Mesodermal cell (in vitro differentiated cells): ENCODE measurements at regions not wholly inside any gene's neighbourhood (a gene's known extent, or its start where the extent isn't known, plus 50 kb on each side); places are given as distances from the start of the nearest gene placed in this dataset.
"Not testable (repeated sequence)": the region's sequence is repeated elsewhere in the genome, so short reads cannot be mapped to it uniquely, and the experiment has no call there.

Experiments used
- H3K27ac ChIP-seq: 2 replicates; pipeline ENCODE4 v1.7.0; 2013; ENCODE audit warnings: mild to moderate bottlenecking, low read depth, low read length, moderate library complexity; ENCODE audit not compliant: severe bottlenecking
- H3K36me3 ChIP-seq: 2 replicates; pipeline ENCODE4 v1.7.1; 2013; ENCODE audit warnings: mild to moderate bottlenecking, low read length, moderate library complexity; ENCODE audit not compliant: control insufficient read depth, insufficient read depth
- H3K4me1 ChIP-seq: one replicate; pipeline ENCODE4 v1.7.1; 2013; ENCODE audit warnings: mild to moderate bottlenecking, low read length; ENCODE audit not compliant: insufficient read depth, control insufficient read depth, poor library complexity, severe bottlenecking
- H3K4me3 ChIP-seq: 2 replicates; pipeline ENCODE4 v1.7.0; 2013; ENCODE audit warnings: low read length, control low read depth, mild to moderate bottlenecking; ENCODE audit not compliant: insufficient read depth, poor library complexity, severe bottlenecking; ENCODE audit errors: extremely low read depth
- H3K9me3 ChIP-seq: 2 replicates; pipeline ENCODE4 v1.7.1; 2013; ENCODE audit warnings: mild to moderate bottlenecking, low read length, moderate library complexity; ENCODE audit not compliant: control insufficient read depth
- WGBS, 2 experiments: methylation state at CpG; one replicate each; pipeline ENCODE4 v1.1.5; 2013; ENCODE audit warnings: missing lambda C conversion rate in 2 of 2; ENCODE audit not compliant: insufficient coverage in 2 of 2; 5-methylcytosine and 5-hydroxymethylcytosine counted together

- not testable (repeated sequence) for H3K4me1 ChIP-seq, H3K4me3 ChIP-seq, H3K9me3 ChIP-seq, H3K27ac ChIP-seq, H3K36me3 ChIP-seq
- 90 to 91% methylated on average over 1 to 2 of the region's 5 CpGs for WGBS, 2 experiments
Measured at GRCh38 chr7:52541198-52541765, 494.2 kb upstream of the POM121L12 start.

- no peak overlapping the region for H3K4me3 ChIP-seq
- WGBS, 2 experiments, result no CpG with 5 or more reads among the region's 2 CpGs
- H3K9me3 ChIP-seq, result no peaks in the 10 kb centered on the region
- no peaks in the 10 kb centered on the region for H3K4me1 ChIP-seq
- no peaks in the 10 kb centered on the region for H3K36me3 ChIP-seq
- H3K27ac ChIP-seq, result no peak overlapping the region
Measured at GRCh38 chr7:52540041-52540440, 495.4 kb upstream of the POM121L12 start.

- H3K9me3 ChIP-seq, result no peaks in the 10 kb centered on the region
- no peaks in the 10 kb centered on the region for H3K4me1 ChIP-seq
- H3K27ac ChIP-seq, result no peak overlapping the region
- no peaks in the 10 kb centered on the region for H3K36me3 ChIP-seq
- H3K4me3 ChIP-seq, result no peak overlapping the region
- WGBS, 2 experiments, result 93 to 94% methylated on average over 2 of the region's 3 CpGs
Measured at GRCh38 chr7:52539414-52539813, 496.0 kb upstream of the POM121L12 start.

- Histone ChIP-seq H3K4me3 (no peak overlapping the region), H3K9me3 (no peaks in the 10 kb centered on the region), H3K36me3 (no peaks in the 10 kb centered on the region), H3K27ac (no peak overlapping the region), H3K4me1 (no peaks in the 10 kb centered on the region)
- WGBS, 2 experiments, result 80% methylated on average over 1 of the region's 4 CpGs; no CpG with 5 or more reads in 1 of the 2 experiments
Measured at GRCh38 chr7:52537051-52537450, 498.4 kb upstream of the POM121L12 start.

GRCh38 chr7:52525772-52526341 is 509.6 kb upstream of the POM121L12 start:
- no peak overlapping the region for H3K27ac ChIP-seq
- 86 to 100% methylated on average over 1 of the region's 3 CpGs for WGBS, 2 experiments

GRCh38 chr7:52518869-52519268 is 516.6 kb upstream of the POM121L12 start:
- Histone ChIP-seq H3K36me3 (no peaks in the 10 kb centered on the region), H3K9me3 (no peaks in the 10 kb centered on the region), H3K27ac (no peak overlapping the region), H3K4me1 (no peaks in the 10 kb centered on the region), H3K4me3 (no peak overlapping the region)
- WGBS, 2 experiments, result 88 to 100% methylated on average over 1 of the region's 1 CpG

More at GRCh38 chr7:52525772-52526341, 509.6 kb upstream of the POM121L12 start:
- Histone ChIP-seq H3K4me1 (no peaks in the 10 kb centered on the region), H3K4me3 (no peak overlapping the region), H3K36me3 (no peaks in the 10 kb centered on the region), H3K9me3 (no peaks in the 10 kb centered on the region)

- no peaks in the 10 kb centered on the region for H3K9me3 ChIP-seq
- no peak overlapping the region for H3K27ac ChIP-seq
- no peak overlapping the region for H3K4me3 ChIP-seq
- H3K36me3 ChIP-seq, result no peaks in the 10 kb centered on the region
- no peaks in the 10 kb centered on the region for H3K4me1 ChIP-seq
- 83% methylated on average over 1 of the region's 2 CpGs for WGBS, 2 experiments
Measured at GRCh38 chr7:52512656-52513055, 522.8 kb upstream of the POM121L12 start.

- 88 to 96% methylated on average over 3 to 5 of the region's 7 CpGs for WGBS, 2 experiments
Measured at GRCh38 chr7:52507546-52508255, 527.7 kb upstream of the POM121L12 start.

GRCh38 chr7:52506325-52506724 is 529.1 kb upstream of the POM121L12 start:
- Histone ChIP-seq H3K9me3 (no peaks in the 10 kb centered on the region), H3K4me3 (no peak overlapping the region), H3K4me1 (no peaks in the 10 kb centered on the region), H3K27ac (no peak overlapping the region), H3K36me3 (no peaks in the 10 kb centered on the region)
- WGBS, 2 experiments, result no CpG with 5 or more reads among the region's 2 CpGs

More at GRCh38 chr7:52507546-52508255, 527.7 kb upstream of the POM121L12 start:
- Histone ChIP-seq H3K4me3 (no peak overlapping the region), H3K9me3 (no peaks in the 10 kb centered on the region), H3K27ac (no peak overlapping the region), H3K36me3 (no peaks in the 10 kb centered on the region), H3K4me1 (no peaks in the 10 kb centered on the region)

- no peak overlapping the region for H3K27ac ChIP-seq
- no peaks in the 10 kb centered on the region for H3K36me3 ChIP-seq
- no peaks in the 10 kb centered on the region for H3K9me3 ChIP-seq
- H3K4me3 ChIP-seq, result no peak overlapping the region
- H3K4me1 ChIP-seq, result no peaks in the 10 kb centered on the region
- 100% methylated on average over 1 of the region's 2 CpGs for WGBS, 2 experiments
Measured at GRCh38 chr7:52504561-52504960, 530.9 kb upstream of the POM121L12 start.

GRCh38 chr7:52502281-52502680 is 533.2 kb upstream of the POM121L12 start:
- H3K27ac ChIP-seq, result no peak overlapping the region
- H3K9me3 ChIP-seq, result no peaks in the 10 kb centered on the region
- no peaks in the 10 kb centered on the region for H3K36me3 ChIP-seq
- H3K4me1 ChIP-seq, result no peaks in the 10 kb centered on the region
- no peak overlapping the region for H3K4me3 ChIP-seq
- WGBS, 2 experiments, result 100% methylated on average over 2 of the region's 4 CpGs; no CpG with 5 or more reads in 1 of the 2 experiments
